ENCODE measurements at regions not wholly inside any gene's neighbourhood (a gene's known extent, or its start where the extent isn't known, plus 50 kb on each side); places are given as distances from the start of the nearest gene placed in this dataset.

DNA sequence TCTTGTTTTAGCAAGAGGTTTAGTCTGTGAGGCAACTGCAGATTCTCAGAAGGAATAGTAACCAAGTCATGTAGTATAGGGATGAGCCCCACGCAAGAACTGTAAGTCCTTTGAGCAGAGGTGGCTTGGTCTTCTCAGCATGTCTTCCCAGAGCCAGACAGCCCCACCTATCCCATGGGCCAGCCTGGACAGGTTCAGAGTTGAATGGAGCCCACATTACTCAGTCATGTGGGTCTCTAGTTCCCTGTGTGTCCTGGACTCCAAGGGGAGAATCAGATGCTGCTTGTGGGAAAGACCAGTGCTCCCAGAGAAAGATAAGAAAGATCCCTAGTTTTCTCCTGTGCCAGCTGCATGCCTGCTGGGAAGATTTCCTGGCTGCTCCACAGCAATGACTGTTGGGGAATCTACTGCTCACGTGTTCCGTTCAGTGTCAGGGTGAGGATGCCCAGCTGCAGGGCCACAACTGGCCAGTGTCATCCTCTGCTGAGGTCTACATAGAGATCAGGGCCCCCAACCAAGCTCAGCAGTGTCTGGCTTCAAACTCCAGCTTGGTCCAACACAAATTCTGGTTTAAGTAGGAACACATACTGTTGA, 66.9 kb upstream of the UNC5B start:
- no peak for DNase-seq (ENCODE audit: low read depth)

GRCh38 chr10:71150796-71151195, 61.6 kb upstream of the UNC5B start:
- DNase-seq (ENCODE audit: low read depth): no peak

GRCh38 chr10:71152043-71152442, 60.3 kb upstream of the UNC5B start:
- no peak for DNase-seq (ENCODE audit: low read depth)

- DNase-seq (ENCODE audit: low read depth): no peak
These were observed 55.9 kb upstream of the UNC5B start for GRCh38 chr10:71156436-71156835.

GRCh38 chr10:71157435-71157834, 54.9 kb upstream of the UNC5B start:
- no peak for DNase-seq (ENCODE audit: low read depth)

DNA sequence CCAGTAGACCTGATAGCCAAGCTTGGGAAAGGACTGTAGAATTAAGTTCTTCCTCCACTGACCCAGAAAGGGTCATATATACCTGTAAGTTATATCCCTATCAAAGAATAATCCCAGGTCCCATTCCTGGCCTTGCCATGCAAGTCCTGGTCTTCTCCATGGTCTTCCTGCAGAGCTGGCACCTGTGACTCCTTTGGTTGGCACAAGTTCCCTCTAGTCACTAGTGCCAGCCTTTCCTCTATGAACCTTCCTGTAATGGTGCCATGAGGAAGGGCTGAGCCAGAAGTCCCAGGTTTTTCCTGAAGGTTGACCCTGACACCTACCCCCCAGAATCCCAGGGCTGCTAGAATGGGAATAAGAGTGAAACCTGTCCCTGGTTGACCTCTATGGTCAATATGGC, 54.1 kb upstream of the UNC5B start:
- no peak for DNase-seq (ENCODE audit: low read depth)

DNA sequence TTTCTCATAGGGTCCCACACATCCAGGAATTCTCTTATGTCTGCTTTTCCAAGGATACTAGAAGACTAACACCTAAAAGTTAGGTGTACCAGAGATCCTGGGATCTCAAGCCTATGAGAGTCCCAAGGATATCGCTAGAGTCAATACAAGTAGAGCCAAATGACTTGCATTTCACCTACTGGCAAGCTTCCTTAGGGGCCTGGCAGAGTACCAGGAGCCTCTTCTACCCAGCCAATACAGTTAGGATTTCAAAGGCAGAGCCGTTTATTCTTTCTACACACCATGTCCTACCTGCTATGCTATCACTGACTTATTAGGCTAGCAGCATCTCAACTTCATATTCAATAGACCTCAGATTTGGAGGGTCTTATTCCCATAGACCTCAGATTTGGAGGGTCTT, 53.5 kb upstream of the UNC5B start:
- DNase-seq (ENCODE audit: low read depth): no peak

DNA sequence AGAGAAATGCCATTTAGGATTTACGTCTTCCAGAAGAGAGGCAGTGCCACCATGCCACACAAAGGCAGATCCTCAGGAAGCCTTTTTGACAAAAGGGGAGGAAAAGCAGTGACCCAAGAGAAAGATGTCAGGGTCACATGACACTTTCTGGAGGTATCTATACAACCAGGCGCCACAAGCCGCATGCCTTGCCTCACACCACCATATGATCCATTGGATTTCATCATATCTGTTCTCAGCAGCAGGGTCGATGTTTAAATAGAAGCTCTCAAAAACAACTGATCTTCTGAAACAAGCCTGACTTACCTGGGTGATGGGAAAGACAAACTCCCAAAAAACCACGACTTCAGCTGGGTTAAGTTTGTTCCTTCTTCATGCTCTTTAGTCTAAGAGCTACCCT, 52.5 kb upstream of the UNC5B start:
- no peak for DNase-seq (ENCODE audit: low read depth)

GRCh38 chr10:71161425-71161824, 50.9 kb upstream of the UNC5B start:
- DNase-seq (ENCODE audit: low read depth): no peak
